AG09319 (cell line): ENCODE measurements at regions not wholly inside any gene's neighbourhood (a gene's known extent, or its start where the extent isn't known, plus 50 kb on each side); places are given as distances from the start of the nearest gene placed in this dataset.

Experiments used
- DNase-seq: peaks from one replicate; pipeline ENCODE4 v3.0.0-alpha.2; 2010; ENCODE audit warnings: low read depth; ENCODE audit errors: extremely low read depth
- TF ChIP-seq, protein P1 (sequence below): IDR thresholded peaks from 2 replicates; pipeline ENCODE4 v1.5.1; 2011; ENCODE audit warnings: low read depth, mild to moderate bottlenecking, inconsistent platforms, low read length, moderate library complexity

DNA sequence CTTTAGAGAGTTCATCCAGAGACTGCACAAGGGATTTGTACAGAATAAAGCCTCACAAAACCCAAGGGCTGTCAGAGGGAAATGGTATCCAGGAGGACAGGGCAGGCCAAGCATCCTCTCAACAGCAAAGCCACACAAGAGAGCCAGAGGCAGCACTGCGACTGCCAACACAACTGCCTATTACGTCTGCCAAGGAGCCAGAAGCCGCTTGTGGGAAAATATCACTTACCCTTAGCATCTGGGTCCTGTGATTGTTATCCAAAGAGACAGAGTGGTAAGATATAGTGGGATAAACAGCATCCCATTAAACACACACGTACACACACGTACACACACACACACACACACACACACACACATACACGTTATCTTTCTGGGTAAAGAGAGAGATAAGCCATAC is 618.3 kb upstream of the AGTR1 start:
- TF ChIP-seq, protein P1, sequence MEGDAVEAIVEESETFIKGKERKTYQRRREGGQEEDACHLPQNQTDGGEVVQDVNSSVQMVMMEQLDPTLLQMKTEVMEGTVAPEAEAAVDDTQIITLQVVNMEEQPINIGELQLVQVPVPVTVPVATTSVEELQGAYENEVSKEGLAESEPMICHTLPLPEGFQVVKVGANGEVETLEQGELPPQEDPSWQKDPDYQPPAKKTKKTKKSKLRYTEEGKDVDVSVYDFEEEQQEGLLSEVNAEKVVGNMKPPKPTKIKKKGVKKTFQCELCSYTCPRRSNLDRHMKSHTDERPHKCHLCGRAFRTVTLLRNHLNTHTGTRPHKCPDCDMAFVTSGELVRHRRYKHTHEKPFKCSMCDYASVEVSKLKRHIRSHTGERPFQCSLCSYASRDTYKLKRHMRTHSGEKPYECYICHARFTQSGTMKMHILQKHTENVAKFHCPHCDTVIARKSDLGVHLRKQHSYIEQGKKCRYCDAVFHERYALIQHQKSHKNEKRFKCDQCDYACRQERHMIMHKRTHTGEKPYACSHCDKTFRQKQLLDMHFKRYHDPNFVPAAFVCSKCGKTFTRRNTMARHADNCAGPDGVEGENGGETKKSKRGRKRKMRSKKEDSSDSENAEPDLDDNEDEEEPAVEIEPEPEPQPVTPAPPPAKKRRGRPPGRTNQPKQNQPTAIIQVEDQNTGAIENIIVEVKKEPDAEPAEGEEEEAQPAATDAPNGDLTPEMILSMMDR = no peak
- no peak for DNase-seq

- TF ChIP-seq, protein P1 = no peak
- DNase-seq = no peak
These were observed 615.8 kb upstream of the AGTR1 start for GRCh38 chr3:148081926-148082325.

GRCh38 chr3:148082506-148083280 is 615.0 kb upstream of the AGTR1 start:
- TF ChIP-seq, protein P1 = no peak
- no peak for DNase-seq

DNA sequence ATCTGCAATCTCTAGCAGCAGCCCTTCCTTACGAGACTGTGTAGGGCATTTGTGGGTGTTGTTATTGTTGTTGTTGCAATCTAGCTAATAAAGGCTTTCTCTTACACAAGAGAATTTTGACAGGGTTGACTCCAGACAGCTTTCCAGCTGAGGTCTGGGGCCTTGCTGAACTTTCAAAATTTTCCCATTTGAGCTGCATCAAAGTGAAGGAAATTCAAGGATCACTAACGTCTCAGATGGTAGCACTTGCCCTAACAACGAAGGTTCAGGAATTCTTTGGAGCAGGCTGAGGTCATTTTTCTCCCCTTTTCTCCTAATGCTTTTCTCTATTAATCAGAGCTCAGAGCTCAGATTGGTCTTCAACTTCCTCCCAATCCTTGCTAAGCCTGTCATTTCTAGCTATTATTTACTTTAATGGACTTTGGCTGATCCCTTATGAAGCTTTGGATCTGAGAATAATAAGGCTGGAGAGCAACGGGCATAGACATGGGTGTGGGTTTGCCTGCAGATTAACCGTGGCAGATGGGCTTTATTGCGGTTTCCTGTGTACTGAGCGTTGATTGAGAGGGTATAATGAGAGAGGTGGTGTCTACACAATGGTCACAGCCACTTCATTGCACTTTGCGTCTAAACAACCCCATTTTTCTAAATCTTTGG is 614.0 kb upstream of the AGTR1 start:
- DNase-seq = no peak
- TF ChIP-seq, protein P1 = no peak

GRCh38 chr3:148084931-148085330 is 612.8 kb upstream of the AGTR1 start:
- no peak for DNase-seq
- TF ChIP-seq, protein P1 = no peak

DNA sequence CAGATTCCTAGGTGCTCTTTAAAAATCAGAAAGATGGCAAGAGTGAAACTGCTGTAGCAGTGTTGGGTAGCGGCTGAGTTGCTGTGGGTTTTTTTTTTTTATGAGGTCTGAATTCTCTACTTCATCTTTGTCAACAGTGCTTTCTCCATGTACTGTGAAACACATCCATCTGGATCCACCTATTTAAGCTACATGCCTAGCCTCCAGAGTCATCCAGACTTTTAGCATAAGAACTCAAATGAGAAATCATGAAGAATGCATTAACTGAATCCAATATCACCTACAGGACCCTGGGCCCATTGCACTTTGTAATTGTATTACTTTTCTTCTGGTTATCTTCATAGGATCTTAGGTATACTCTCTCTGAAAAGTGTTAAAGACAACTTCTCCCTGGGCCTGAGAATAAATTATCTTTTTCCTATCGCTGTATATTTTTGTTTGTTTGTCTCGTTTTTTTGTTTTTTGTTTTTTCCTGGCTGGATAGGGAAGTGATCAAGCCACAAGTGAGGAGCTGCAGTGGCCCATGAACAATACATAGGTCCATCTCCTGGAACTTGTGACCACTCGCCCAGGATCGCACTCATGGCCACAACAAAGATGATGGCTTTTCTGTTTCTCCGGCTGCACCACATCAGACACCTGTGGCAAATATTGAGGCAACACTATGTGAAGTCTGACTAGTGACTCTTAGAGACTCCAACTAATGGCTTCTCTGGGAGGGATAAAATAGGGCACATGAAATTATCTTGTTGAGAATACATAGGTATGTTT is 609.9 kb upstream of the AGTR1 start:
- TF ChIP-seq, protein P1 = no peak
- no peak for DNase-seq

DNA sequence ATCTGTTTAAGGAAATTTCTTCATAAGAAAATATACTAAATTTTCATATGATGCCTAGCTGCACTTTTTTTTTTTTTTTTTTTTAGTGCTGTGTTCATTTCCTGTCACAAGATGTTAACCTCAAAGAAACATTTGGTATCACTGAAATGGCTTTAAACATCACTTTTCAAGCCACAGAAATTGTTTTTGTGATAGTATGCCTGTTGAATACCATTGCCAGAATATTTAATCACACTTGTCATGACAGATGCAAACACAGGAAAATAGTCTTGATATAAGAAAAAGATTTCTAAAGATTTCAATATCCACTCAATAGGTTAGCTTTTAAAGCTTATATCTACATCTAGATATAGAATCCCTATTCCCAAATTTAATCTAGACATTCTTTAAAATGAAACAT is 608.5 kb upstream of the AGTR1 start:
- DNase-seq = no peak
- TF ChIP-seq, protein P1 = no peak
